ENCODE measurements at regions not wholly inside any gene's neighbourhood (a gene's known extent, or its start where the extent isn't known, plus 50 kb on each side); places are given as distances from the start of the nearest gene placed in this dataset.
"Not testable (repeated sequence)": the region's sequence is repeated elsewhere in the genome, so short reads cannot be mapped to it uniquely, and the experiment has no call there.

DNA sequence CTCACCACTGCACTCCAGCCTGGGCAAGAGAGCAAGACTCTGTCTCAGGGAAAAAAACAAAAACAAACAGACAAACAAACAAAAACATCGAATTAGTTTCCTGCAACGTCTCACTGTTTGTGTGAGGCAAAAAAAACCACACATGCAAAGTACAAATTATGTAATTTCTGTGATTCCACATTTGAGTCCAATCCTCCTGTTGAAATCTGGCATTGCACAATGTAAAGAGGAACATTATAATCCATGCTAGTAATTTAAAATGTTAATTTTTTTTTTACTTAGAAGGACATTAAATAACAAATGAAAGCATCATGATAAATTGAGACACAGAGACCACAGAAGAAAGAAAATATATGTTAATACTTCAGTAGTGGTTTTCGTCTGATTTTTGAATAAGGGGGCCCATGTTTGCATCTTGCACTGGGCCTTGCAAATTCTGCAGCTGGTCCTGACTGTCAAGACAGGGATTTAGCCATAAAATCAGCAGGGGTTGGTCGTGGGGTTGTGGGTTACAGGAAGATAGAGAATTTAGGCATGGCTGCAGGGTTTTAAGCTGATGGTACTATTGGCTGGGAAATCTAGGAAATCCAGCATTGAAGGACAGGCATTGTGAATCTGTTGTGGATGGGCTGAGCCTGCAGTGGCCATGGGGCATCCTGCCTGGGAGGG lies 102.6 kb upstream of the ALDH3B2 start:
- no peak for DNase-seq (ENCODE audit: low read depth in 2 of 2)

DNA sequence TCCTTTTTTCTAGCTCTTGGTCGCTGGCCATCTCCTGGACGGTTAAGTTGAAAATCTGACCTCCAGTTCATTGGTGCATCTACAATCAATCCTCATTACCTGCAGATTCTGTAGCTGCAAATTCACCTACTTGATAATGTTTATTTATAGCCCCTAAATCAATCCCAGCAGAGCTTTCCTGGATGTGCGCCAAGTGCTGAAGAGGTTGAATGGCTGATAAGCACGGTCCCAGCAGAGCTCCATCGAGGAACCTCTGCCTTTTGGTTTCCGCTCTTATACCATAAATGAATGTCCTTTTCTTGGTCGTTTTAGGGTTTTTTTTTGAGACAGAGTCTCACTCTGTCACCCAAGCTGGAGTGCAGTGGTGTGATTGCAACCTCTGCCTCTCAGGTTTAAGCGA lies 99.8 kb upstream of the ALDH3B2 start:
- not testable (repeated sequence) for DNase-seq (ENCODE audit: low read depth in 2 of 2)

DNA sequence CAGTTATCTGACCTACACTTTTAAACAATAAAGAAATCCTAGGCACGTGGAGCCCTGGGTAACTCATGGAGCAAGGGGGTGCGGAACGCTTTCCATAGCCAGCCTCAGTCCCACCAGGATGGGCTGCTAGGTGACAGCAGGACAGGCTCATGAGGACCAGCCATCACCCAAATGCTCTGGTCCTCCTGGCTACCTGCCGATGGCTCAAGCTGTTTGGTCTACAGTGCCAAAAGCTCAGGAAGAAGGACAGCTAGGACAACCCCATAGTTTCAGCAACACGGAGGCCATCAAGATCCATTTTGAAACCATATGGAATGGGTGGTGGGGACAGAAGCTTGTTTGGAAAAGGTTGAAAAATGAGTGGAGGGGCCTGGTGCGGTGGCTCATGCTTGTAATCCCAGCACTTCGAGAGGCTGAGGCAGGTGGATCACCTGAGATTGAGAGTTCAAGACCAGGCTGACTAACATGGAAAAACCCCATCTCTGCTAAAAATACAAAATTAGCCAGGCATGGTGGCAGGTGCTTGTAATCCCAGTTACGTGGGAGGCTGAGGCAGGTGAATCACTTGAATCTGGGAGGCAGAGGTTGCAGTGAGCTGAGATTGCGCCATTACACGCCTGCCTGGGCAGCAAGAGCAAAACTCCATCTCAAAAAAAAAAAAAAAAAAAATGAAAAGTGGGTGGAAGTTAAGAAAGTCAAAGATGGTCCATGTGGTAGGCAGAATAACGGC lies 93.7 kb upstream of the ALDH3B2 start:
- not testable (repeated sequence) for DNase-seq (ENCODE audit: low read depth in 2 of 2)

DNA sequence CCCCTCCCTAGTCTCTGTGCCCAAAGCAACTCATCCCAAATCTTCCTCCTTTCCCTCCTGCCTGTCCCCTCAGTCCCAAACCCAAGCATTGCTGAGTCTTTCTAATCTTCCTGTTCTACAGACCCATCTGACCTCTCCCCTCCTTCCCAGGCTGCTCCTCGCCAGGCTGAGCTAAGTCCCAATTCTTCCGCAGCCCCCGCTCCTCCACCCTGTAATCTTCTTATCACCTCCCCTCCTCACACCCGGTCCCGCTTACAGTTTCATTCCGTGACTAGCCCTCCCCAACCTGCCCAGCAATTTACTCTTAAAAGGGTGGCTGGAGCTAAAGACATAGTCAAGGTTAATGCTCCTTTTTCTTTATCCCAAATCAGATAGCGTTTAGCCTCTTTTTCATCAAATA lies 86.8 kb upstream of the ALDH3B2 start:
- DNase-seq (ENCODE audit: low read depth in 2 of 2), result not testable (repeated sequence)

DNA sequence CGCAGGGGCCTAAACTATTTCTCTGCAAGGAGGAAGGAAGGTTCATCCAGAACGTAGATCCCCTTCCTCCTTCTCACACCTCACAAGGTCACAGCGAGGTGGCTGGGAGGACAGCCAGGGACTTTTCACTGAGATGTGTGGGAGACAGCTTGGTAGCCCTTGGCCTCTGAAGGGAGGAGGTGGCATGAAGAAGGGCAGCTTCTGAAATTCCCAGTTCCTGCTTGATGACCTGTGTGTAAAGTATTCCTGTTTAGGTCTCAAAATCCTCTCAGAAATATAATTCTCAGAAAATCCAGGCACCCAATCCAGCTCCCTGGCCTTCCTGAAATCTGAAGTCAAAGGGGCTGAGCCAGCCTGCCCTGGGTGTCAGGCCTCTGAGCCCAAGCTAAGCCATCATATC lies 84.9 kb upstream of the ALDH3B2 start:
- DNase-seq (ENCODE audit: low read depth in 2 of 2), result not testable (repeated sequence)

DNA sequence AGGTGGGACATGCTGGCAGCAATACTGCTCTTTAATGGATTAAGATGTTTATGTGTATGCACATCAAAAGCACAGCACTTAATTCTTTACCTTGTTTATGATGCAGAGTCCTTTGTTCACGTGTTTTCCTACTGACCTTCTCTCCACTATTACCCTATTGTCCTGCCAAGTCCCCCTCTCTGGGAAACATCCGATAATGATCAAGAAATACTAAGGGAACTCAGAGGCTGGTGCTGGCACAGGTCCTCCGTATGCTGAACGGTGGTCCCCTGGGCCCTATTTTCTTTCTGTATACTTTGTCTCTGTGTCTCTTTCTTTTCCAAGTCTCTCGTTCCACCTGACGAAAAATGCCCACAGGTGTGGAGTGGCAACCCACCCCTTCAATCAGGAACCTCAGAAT lies 84.0 kb upstream of the ALDH3B2 start:
- not testable (repeated sequence) for DNase-seq (ENCODE audit: low read depth in 2 of 2)

DNA sequence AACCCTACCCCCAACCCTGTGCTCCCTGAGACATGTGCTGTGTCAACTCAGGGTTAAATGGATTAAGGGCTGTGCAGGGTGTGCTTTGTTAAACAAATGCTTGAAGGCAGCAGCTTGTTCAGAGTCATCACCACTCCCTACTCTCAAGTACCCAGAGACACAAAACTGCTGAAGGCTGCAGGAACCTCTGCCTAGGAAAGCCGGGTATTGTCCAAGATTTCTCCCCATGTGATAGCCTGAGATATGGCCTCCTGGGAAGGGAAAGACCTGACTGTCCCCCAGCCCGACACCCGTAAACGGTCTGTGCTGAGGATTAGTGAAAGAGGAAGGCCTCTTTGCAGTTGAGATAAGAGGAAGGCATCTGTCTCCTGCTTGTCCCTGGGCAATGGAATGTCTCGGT lies 83.6 kb upstream of the ALDH3B2 start:
- DNase-seq (ENCODE audit: low read depth in 2 of 2), result not testable (repeated sequence)

DNA sequence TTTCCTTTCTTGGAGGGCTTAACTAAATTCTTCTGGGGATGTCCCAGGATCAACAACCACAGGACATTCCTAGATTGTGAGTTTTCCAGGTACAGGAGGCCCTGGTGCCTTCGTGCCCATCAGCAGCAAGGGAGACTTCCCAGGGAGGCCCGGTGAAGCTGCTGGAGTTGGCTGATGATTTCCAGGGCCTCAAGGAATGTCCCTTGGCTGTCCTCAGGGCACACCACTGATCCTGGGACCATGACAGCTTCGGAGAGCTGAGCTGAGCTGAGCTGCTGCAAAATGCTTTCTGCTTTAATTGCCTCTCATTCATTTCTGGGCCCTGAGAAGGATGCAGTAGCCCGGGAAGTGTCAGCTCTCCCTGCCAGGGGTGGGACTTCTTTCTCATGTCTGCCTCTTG lies 79.4 kb upstream of the ALDH3B2 start:
- not testable (repeated sequence) for DNase-seq (ENCODE audit: low read depth in 2 of 2)

DNA sequence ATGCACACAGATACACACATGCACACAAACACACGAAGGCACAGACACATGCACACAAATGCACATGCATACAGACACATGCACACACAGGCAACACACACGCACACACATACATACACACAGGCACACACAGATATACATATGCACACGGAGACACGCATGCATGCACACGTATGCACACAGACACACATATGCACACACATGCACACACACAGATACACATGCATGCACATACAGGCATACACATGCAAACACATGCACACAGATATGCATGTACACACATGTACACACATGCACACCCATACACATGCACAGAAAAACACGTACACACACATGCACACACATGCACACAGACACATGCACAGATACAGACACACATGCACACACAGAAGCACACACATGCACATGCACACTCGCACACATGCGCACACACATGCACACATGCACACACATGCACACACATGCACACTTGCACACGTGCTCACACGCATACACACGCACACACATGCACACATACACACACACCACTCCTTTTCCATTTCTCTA lies 70.8 kb upstream of the ALDH3B2 start:
- DNase-seq (ENCODE audit: low read depth in 2 of 2), result no peak

DNA sequence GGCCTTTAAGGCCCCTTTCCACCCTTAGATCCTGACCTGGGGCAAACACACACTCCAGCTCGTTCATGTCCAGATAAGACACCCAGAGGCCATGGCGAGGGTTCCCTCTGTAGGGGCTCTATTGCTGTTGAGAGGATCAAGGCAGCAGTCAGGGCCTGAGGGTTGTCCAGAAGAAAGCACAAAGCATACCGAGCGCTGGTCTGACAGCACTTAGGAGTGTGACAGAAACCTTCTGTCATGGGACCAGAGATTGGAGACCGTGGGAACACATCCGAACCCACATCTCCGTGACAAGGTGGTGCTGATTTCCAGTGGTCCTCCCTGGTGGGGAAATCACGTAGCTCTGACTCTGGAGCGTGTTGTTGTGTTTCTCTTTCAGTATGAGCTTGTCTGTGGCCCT lies 69.8 kb upstream of the ALDH3B2 start:
- DNase-seq (ENCODE audit: low read depth in 2 of 2), result not testable (repeated sequence)

DNA sequence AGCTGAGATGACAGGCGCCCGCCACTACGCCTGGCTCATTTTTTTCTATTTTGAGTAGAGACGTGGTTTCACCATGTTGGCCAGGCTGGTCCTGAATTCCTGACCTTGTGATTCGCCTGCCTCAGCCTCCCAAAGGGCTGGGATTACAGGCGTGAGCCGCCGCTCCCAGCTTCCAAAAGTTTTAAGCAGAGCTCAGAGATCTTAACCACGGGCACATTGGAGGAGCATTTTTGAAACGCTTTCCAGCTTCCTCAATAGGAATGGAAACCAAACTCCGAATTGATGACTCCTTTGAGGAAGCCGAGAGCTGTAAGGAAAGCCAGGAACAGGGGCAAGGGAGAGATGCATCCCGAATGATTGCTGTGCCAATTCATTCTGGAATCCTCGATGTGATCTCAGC lies 63.8 kb upstream of the ALDH3B2 start:
- DNase-seq (ENCODE audit: low read depth in 2 of 2), result not testable (repeated sequence)

DNA sequence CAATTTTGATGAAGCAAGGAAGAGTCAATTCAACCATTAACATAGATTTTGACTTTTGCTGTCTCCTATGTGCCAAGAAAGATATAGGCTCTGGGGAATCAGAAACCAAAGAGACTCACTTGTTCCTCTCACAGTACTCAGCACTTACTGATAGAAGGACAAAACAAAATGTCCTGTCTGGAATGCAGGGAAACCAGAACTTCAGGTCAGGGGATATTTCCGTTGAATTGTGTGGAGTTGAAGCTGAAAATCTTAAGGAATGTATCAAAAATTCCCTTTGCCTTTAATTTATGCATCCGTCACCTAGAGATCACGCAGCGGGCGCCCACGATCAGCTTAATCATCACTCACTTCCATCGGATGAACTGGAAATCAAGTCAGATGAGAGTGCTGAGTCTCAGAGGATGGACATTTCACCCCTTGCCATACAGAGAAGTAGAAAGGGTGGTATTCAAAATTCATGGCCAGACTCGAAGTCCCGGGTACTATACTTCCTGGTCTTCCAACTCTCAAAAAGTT lies 63.2 kb upstream of the ALDH3B2 start:
- not testable (repeated sequence) for DNase-seq (ENCODE audit: low read depth in 2 of 2)

DNA sequence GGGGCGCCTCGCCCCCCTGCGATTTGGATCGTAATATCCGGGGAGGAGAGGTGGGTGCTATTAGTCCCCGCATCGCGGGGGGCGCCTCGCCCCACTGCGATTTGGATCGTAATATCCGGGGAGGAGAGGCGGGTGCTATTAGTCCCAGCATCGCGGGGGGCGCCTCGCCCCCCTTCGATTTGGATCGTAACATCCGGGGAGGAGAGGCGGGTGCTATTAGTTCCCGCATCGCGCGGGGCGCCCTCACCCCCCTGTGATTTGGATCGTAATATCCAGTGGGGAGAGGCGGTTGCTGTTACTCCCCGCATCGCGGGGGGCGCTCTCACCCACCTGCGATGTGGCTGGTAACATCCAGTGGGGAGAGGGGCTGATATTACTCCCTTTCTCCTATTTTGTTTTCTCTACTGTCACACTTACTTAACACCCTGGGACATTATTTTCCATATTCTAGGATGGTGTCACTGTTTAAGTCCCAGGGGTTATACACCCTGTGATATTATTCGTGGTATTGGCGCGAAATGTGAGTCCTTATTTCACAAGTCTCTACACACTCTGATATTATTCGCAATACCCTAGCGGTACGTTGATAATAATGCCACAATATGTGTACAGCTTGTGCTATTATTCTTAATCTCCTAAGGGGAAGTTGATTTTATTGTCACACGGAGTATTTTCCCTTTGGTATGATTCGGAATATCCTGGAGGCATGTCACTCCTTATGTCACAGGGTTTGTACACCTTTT lies 57.8 kb upstream of the ALDH3B2 start:
- peak in 1 of 2 donors; percentile 19 for DNase-seq (ENCODE audit: low read depth in 2 of 2)

DNA sequence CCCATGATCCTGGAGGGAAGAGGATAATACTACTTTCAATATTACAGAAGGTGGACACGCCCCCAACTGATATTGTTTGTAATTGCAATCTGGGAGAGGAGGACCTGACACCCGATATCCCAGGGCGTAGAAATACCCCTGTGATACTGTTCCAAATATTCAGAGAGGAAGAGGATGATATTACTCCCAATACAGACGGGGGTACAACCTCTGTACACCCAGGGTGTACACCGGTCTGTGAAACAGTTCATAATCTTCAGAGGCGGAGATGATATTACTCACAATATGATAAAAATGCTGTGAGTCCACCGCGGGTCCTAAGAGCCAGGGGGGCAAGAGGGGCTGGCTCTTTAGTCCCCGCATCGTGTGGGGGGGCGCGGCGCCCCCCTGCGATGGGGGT lies 57.2 kb upstream of the ALDH3B2 start:
- DNase-seq (ENCODE audit: low read depth in 2 of 2), result no peak

DNA sequence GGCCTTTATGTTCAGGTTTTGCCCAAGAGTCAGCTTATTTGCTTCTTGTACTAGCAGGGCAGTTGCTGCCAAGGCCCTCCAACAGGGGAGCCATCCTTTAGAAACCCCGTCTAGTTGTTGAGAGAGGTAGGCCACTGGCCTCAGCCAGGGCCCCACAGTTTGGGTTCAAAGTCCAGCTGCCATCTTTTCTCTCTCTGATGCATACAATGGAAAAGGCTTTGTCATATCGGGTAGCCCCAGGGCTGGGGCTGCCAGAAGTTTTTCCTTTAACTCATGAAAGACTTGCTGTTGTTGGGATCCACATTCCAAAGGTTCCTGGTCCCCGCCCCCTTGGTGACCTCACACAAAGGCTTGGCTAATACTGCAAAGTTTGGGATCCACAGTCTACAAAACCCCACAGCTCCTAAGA lies 53.7 kb upstream of the ALDH3B2 start:
- not testable (repeated sequence) for DNase-seq (ENCODE audit: low read depth in 2 of 2)

DNA sequence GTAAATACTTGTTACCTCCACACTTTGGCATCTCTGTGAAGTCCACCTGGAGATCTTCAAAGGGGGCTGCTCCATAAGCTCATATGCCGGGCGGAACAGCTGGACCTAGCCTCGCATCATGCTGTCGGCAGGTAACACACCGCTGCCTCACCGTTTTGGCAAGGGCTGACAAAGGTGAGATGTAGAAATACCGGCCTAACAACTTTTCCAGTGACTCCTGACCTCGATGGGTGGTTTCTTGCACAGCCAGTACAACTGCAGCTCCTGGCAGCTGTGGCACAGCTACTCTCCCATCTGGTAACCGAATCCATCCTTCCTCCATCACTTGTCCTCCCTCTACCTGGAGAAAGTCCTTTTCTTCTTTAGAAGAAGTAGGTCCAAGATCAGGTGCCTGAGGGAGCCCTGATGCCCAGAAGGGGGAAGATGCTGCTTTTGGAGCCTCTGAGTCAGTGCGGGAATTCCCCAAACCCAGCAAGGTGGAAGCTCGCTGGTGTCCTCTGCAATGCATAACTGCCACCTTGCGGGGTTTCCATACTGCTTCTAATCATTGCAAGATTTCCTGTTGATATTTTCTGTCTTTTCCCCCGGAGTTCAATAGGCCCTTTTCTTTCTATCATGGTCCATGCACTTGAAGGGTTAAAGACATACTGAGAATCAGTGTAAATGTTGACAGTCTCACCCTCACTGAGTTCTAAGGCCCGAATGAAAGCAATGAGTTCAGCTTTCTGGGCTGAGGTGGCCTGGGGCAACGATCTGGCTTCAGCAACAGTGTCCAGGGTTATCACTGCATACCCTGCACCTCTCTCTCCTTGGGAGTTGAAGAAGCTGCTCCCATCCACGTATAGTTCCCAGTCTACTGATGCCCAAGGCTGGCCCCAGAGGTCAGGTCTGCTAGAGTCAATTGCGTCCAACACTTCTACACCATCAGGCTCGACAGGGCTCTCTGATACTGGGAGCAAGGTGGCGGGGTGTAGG lies 52.9 kb upstream of the ALDH3B2 start:
- not testable (repeated sequence) for DNase-seq (ENCODE audit: low read depth in 2 of 2)

Measured in stimulated activated CD8-positive, alpha-beta memory T cell treated with anti-CD3 and anti-CD28 coated beads, Interleukin-7, amount 100 ng/mL, for 1 hour (primary cell).